ENCODE measurements at regions not wholly inside any gene's neighbourhood (a gene's known extent, or its start where the extent isn't known, plus 50 kb on each side); places are given as distances from the start of the nearest gene placed in this dataset.

- DNase-seq (ENCODE audit: low read depth, low spot score) (no peak), FAIRE-seq (no peak)
- Histone ChIP-seq H3K36me3 (ENCODE audit: control insufficient read depth in 2 of 2, extremely low read depth in 1 of 2, insufficient read depth in 2 of 2, low read length in 2 of 2) (no peaks in the 10 kb centered on the region), H3K4me1 (ENCODE audit: control insufficient read depth, extremely low read depth, insufficient read depth, low read length) (no peaks in the 10 kb centered on the region), H3K27ac (ENCODE audit: control insufficient read depth, insufficient read depth, low read length) (no peak overlapping the region), H3K4me2 (ENCODE audit: control insufficient read depth, extremely low read depth, insufficient read depth, low read depth, low read length) (no peak overlapping the region), H3K79me2 (ENCODE audit: control insufficient read depth, insufficient read depth, low read length) (no peaks in the 10 kb centered on the region), H3K4me3 (ENCODE audit: control insufficient read depth in 2 of 3, extremely low read depth in 1 of 3, insufficient read depth in 2 of 3, low read depth in 1 of 3, low read length in 3 of 3) (no peak overlapping the region), H4K20me1 (ENCODE audit: control insufficient read depth, extremely low read depth, insufficient read depth, low read length) (no peaks in the 10 kb centered on the region), H3K27me3 (ENCODE audit: control insufficient read depth, extremely low read depth, insufficient read depth, low read length) (no peaks in the 10 kb centered on the region), H2AFZ (ENCODE audit: control insufficient read depth, low read length) (no peak overlapping the region), H3K9me1 (ENCODE audit: control insufficient read depth, extremely low read depth, insufficient read depth, low read length) (no peaks in the 10 kb centered on the region), H3K9ac (ENCODE audit: control insufficient read depth, extremely low read depth, insufficient read depth, low read length) (no peak overlapping the region), H3K9me3 (ENCODE audit: control insufficient read depth, low read depth, low read length) (no peaks in the 10 kb centered on the region)
- TF ChIP-seq CTCF (optimal IDR thresholded peaks at IDR 0.05 in 1 of 3, IDR thresholded peaks at IDR 0.05 in 1 of 3, conservative IDR thresholded peaks at IDR 0.05 in 1 of 3; ENCODE audit: extremely low read depth in 1 of 3, insufficient read depth in 2 of 3, low read length in 3 of 3) (no peak), EZH2 (IDR thresholded peaks at IDR 0.05; ENCODE audit: low read length) (no peak)
- dilution Hi-C loops (cut with MboI; ENCODE audit: extremely low pct_ligation_motif_present, low sequenced_read_pairs) = no loop called here
Measured at GRCh38 chr14:56955745-56956144, 145.5 kb upstream of the OTX2 start.

- H3K4me3 ChIP-seq (ENCODE audit: control insufficient read depth in 2 of 3, extremely low read depth in 1 of 3, insufficient read depth in 2 of 3, low read depth in 1 of 3, low read length in 3 of 3) = no peak overlapping the region
- H3K27me3 ChIP-seq (ENCODE audit: control insufficient read depth, extremely low read depth, insufficient read depth, low read length) = no peaks in the 10 kb centered on the region
- H4K20me1 ChIP-seq (ENCODE audit: control insufficient read depth, extremely low read depth, insufficient read depth, low read length) = no peaks in the 10 kb centered on the region
- H3K4me1 ChIP-seq (ENCODE audit: control insufficient read depth, extremely low read depth, insufficient read depth, low read length) = no peaks in the 10 kb centered on the region
- no peaks in the 10 kb centered on the region for H3K36me3 ChIP-seq (ENCODE audit: control insufficient read depth in 2 of 2, extremely low read depth in 1 of 2, insufficient read depth in 2 of 2, low read length in 2 of 2)
- no peak overlapping the region for H3K27ac ChIP-seq (ENCODE audit: control insufficient read depth, insufficient read depth, low read length)
- no peak for FAIRE-seq
- DNase-seq (ENCODE audit: low read depth, low spot score) = no peak
- H3K4me2 ChIP-seq (ENCODE audit: control insufficient read depth, extremely low read depth, insufficient read depth, low read depth, low read length) = no peak overlapping the region
- no peaks in the 10 kb centered on the region for H3K79me2 ChIP-seq (ENCODE audit: control insufficient read depth, insufficient read depth, low read length)
- no peak overlapping the region for H2AFZ ChIP-seq (ENCODE audit: control insufficient read depth, low read length)
- dilution Hi-C loops (cut with MboI; ENCODE audit: extremely low pct_ligation_motif_present, low sequenced_read_pairs) = no loop called here
- H3K9ac ChIP-seq (ENCODE audit: control insufficient read depth, extremely low read depth, insufficient read depth, low read length) = no peak overlapping the region
- no peaks in the 10 kb centered on the region for H3K9me3 ChIP-seq (ENCODE audit: control insufficient read depth, low read depth, low read length)
- no peak for TF ChIP-seq EZH2 (IDR thresholded peaks at IDR 0.05; ENCODE audit: low read length)
- TF ChIP-seq CTCF (optimal IDR thresholded peaks at IDR 0.05 in 1 of 3, IDR thresholded peaks at IDR 0.05 in 1 of 3, conservative IDR thresholded peaks at IDR 0.05 in 1 of 3; ENCODE audit: extremely low read depth in 1 of 3, insufficient read depth in 2 of 3, low read length in 3 of 3) = no peak
- no peaks in the 10 kb centered on the region for H3K9me1 ChIP-seq (ENCODE audit: control insufficient read depth, extremely low read depth, insufficient read depth, low read length)
Measured at GRCh38 chr14:56953884-56954283, 143.6 kb upstream of the OTX2 start.

Data from keratinocyte (primary cell).